GM18499 (cell line): ENCODE measurements at regions not wholly inside any gene's neighbourhood (a gene's known extent, or its start where the extent isn't known, plus 50 kb on each side); places are given as distances from the start of the nearest gene placed in this dataset.

ENCODE experiments used
- ATAC-seq: cut with Tn5 transposase; IDR thresholded peaks from one replicate; pipeline ENCODE4 v1.9.1; 2021; ENCODE audit warnings: moderate number of reproducible peaks; ENCODE audit not compliant: insufficient read depth, unreplicated experiment

DNA sequence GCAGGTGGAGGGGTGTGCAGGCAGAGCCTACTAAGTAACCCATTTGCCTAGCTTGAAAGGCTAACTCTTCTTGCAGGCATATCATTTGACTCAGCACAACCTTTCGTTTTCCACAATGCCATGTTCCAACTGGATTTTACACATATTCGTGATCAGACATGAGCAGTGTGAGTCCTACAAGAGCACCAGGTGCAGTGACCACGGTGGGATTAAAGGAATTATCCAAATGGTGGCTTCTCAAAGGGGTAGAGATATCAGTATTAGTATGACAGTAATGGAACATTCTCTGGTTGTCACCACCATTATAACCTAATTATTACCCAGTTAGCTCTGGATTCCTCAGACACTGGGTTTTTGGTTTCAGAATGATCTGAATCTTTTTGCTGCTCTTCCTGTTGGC is 323.5 kb downstream of the LMO4 start:
- ATAC-seq, result no peak

DNA sequence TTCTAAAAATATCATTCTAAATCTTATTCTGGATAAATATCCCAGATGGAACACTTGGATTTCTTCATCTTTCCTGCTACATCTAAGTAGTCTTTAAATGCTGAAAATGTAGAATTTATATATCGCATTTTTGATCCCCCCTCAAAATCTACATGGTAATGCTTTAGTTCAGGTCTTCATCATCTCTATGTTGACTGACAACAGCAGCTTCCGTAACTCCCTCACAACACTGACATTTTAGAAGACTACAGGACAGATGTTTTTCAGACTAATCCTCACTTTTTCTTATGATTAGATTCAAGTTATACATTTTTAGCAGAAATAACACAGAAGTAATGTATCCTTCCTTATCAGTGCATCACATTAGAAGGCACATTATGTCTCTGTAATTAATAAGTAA is 336.5 kb downstream of the LMO4 start:
- ATAC-seq, result no peak

DNA sequence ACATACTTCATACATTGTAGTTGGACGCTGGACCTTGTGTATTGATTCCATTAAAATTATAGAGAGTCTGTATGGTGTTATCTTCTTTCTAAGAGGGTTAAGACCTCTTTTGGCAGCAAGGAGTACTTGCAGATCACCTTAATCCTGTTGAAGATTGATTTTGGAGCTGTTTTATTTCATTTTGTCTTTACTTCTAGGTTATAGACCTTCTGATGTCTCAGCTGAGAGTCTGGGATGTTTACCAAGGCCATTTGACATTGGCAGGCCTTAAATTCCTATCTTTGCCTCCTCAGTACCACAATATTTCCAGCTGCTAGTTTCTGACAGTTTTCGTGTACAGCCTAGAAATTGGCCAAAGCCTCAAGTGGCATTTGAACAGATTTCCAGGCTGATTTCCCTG is 338.0 kb downstream of the LMO4 start:
- ATAC-seq, result no peak

DNA sequence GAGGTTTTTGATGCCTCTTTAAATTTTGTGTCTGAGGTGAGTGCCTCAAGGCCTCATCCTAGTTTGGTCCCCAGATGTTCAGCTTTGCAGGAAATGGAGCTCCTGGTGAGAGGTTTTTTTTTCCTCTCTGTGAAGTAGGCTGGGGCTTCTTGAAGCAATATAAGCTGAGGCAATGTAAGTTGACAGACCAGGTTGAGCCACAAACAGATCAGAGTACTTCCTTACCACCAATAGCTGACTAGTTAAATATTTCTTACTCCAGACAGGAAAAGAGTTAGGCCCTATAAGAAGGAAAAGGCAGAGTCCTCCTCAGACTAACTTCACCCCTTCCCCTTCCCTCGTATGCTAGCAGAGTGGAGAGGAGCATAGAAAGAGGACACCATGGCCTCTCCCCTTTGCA is 341.0 kb downstream of the LMO4 start:
- no peak for ATAC-seq

DNA sequence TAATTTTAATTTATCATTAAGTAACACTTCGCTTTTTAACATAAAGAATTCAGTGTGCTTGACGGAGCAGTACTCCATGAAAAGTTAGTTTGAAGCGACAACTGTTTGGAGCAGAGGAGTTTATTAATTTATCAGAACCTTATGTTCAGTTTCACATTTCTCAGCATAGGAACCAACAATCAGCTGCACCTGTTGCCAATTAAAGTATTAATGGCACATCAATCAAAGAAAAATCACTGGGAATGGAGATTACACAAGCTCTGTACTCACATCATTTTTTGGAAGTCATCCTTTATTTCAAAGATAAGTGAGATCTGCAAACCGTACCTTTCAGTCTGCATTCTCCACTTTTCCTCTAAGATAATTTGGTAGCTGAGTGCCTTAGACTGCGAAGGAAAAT is 344.6 kb downstream of the LMO4 start:
- ATAC-seq, result no peak

DNA sequence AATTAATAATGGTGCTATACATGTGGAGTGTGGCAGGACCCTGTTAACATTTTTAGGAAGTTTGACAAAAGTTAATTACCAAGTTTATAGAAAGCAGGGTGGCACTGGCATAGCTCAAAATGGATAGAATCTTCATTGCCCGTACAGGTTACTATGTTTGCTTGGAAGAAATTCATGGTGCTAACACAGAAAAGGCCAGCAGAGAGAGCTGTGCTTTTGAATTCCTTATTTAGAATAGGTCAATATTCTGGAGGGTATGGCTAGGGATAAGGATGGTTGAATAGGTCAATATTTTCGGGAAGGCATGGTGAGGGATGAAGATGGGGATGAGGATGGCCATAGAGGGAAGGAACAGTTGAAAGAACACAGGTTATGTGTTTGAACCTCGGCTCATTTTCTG is 345.1 kb downstream of the LMO4 start:
- no peak for ATAC-seq

DNA sequence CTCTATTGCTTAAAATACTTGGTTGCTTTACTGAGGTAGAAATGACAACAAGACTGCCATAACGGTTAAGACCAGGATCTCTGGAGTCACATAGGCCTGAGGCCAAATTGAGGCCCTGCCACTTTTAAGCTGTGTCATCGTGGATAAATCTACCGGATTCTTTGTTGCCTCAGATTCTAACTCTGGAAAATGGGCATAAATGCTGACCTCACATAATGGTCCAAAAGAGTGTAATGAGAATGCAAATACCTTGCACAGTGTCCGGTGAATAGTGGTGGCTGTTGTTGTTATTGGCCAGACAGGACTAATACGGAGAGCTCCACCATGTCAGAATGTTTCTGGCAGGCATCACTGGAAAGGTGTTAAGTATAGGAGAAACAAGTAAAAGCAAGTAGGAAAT is 346.1 kb downstream of the LMO4 start:
- ATAC-seq, result no peak

DNA sequence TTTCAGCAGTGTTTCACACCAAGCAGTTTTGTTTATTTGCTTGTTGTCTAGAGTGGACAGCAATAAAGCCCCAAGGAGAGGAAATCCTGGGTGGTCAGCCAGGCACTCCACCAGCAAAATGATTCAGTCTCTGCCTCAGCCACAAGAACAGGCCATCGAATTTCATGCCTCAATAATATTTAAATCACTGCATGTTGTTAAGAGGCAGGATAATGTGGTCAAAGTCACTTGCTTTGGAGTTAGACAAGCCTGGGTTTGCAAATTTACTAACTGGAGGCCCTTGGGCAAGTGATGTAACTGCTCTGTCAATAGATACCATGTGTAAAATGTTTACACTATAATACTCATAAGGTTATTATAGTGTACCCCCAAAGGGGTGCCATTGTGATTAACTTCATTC is 349.6 kb downstream of the LMO4 start:
- ATAC-seq, result no peak

DNA sequence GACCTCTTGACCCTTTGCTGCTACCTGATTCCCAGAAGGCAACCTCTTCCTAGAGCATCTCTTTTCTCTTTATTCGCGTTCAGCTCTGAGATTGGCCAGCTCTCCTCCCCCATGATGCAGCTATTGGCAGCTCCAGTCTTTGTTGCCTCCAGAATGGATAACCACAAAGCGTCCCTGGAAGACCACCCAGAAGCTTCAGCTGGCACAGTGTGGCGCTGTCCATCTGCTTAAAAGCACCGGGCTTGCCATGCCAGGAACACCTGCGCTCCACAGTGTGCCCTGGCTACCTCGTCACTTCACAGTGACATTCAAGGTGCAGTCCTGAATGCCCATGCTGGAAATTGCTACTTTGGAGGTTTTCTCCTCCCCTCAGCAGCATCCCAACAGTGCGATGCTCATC is 353.9 kb downstream of the LMO4 start:
- no peak for ATAC-seq

DNA sequence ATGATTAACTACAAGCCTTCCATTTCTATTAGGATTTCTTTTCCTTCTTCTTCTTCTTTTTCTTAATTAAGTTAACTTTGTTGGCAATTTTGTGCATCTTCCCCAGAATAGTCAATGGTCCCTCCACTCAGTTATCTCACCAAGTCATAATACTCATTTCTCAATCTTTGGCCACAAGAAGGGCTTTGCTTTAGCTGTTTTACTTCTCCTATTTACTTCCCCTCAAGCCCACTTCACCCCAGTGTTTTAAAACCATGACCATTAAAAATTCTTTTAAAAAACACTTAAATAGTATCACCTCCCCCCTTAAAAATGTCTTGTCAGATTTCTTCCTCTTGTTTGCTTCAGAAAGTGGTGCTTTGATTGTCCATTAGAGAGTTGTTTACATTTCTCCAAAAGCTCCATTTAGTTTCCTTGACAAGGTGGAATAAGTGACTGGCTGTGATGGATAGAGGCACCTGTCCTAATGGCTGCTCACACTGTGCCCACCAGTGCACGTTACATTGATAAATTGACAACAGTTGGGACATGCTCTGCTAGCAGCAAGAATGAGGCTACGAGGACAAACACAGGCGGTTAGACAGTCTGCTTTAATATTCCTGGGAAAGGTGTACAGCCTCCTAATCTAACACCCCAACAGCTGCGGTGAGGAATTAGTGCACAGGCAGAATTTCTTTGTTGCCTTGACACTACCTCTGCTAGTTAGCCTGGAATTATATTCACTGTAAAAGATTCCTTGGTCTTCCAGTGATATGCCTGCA is 354.7 kb downstream of the LMO4 start:
- no peak for ATAC-seq

DNA sequence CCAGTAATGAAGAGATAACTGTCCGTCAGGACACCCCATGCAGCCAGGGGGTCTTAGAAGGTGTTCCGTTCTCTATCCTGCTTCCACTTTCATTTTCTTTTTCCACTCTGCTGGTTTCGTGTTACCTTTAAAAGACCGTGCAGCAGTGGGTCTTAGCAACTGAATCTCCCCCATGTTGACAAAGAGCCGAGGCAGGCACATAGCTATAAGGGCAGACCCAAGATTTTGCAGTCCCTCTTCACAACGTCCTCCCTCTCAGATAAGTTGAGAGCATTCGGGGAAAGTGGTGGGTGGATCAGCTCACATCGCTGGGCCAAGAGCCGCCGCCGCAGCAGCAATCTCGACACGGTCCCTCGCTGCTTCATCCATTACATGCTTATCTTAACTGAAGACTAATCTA is 355.5 kb downstream of the LMO4 start:
- ATAC-seq, result no peak

DNA sequence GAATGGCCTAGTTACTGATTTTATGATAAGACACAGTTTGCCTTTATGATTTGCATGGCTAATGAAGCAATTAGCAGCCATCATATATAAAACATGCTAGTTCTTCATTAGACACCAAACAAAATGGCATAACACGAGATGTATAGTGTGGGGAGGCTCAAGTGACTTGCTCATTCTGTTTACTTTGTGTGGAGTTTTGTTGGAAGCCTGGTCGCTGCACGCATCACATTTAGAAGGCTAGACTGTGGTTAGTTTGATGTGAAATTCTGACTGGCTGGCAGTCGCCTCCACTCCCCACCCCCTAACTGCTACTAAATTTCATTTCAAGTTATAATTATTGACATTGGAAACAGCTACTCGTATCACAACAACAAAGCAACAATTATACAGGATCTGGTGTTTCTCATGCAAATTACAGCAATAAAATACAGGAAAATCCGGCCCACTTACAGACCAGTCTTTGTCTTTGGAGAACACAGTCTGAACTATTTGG is 356.1 kb downstream of the LMO4 start:
- ATAC-seq, result no peak

DNA sequence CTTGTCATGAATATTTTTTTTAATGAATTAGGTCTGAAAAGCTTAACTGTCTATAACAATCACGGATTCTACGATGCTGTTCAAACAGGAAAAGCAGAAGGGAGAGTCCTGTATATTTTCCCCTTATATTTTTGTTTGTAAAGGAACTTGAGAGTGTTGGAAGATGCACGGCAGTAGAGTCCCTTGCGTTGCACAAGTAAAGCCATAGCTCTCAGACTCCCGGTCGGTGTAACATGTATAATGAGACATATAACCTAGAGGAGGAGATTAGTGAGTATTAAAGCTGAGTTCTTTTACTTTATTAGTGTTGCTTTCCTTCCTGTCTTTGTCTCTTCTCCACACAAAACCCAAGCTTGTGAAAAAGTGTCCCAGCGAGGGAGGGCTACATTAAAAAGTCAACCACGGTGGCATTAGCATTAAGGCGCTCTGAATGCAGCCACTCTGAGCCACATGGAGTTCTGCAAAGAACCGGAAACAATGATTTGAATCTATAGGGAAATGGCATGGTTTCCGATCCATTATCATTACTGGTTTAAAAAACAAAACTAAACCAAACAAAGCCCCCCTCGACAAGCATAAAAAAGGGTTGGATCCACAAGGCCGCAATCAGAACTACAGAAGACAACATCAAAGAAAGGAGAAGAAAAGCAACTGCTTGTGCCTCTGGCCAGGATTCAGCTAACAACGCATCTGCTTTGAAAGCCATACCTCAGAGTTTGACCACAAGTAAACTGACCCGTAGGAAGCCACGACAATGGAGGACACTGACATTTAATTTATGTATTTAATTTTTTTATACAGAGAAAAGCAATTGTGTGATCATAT is 356.8 kb downstream of the LMO4 start:
- ATAC-seq, result no peak

DNA sequence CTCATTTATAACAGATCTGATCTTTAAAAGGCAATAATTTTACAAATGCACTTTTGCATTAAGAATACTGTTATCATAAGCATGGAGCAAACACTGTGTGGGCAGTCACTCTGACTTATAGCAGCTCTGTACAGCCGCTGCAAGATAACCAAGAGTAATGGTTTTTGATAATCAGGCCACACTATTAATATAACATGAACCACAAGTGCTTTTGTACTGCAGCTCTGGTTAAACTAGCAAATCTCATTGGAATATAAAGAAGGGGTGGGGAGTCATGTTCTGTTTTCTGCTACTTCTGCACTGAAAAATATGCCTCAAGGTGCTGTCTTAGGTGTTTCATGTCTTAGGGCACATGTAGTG is 357.4 kb downstream of the LMO4 start:
- ATAC-seq, result no peak

DNA sequence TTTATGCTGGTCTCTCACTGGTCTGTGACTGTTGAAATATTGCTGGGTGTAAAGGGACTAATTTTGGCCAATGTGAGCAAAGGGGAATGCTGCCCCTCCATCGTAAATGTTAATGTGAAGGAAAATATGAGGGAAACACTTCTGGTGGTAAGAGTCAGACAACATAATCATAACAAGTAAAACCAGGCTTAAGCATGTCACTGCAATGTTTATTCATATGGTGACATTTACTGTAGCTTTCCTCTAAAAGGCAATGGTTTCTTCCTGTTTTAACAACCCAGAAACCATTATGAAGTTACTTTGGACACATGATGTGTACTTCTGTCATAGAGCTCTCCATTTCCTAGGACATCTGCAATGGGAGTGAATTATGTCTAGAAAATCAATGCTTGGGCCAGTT is 358.0 kb downstream of the LMO4 start:
- ATAC-seq, result no peak

DNA sequence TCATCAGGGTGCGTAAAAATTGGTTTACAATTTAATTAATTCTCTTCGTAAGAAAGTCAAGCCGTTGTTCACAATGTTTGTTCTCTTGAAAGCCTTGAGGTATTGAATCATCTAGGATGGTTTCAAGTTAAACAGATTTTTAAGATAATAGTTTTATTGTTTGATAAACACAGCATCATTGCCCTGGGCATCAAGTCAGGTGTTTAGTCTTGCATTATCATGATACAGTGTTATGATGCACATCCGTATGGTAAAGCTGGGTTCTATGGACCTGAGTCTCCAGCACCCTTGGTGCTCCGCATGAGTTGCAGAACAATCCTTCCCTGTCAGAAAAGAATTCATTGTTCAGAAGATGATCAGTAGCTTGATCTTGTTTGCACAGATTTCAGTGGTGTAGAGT is 359.5 kb downstream of the LMO4 start:
- no peak for ATAC-seq

DNA sequence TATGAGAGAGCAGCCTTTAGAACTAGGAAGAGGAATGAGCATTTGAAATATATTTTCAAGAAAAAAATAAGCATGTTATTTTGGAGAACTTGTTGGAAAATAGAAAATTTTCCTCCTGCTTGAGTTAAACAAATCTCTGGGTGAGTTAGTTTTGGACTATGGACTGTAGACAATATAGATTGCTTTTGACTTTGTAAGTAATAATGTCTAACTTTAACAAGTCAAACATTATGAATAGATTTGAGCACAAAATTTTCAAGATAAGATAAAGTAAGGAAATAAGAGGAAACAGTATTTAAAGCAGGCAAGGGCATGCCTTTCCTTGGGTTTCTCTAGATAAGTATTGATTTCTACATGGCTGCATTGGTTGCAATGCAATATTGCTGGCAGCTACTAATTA is 360.8 kb downstream of the LMO4 start:
- ATAC-seq, result no peak

DNA sequence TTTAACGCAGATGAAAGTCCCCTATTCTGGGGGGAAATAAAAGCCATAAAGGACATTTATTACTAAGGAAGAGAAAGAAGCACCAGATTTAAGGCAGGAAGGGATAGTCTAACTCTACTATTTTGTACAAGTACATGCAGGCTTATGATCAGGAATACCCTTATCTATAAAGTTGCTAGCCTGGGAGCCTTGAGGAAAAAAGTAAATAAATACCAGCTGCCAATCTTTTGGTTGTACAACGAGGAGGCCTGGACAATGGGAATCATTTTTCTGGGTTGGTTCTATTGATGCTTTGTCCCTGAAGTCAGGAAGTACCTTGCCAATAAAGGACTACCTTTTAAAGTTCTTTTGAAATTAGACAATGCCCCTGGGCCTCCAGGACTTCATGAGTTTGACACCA is 367.8 kb downstream of the LMO4 start:
- ATAC-seq, result no peak

DNA sequence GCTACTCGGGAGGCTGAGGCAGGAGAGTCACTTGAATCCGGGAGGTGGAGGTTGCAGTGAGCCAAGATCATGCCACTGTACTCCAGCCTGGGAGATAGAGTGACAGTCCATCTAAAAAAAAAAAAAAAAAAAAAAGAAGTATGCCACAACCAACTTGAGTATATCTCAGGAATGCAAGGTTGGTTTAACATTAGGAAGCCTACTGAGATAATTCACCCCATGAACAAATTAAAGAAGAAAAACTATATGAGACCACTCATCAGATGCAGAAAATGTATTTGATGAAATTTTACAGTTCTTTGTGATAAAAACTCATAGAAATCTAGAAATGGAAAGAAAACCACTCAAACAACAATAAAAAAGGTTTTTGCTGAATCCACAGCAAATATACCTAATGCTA is 373.8 kb downstream of the LMO4 start:
- ATAC-seq, result no peak

DNA sequence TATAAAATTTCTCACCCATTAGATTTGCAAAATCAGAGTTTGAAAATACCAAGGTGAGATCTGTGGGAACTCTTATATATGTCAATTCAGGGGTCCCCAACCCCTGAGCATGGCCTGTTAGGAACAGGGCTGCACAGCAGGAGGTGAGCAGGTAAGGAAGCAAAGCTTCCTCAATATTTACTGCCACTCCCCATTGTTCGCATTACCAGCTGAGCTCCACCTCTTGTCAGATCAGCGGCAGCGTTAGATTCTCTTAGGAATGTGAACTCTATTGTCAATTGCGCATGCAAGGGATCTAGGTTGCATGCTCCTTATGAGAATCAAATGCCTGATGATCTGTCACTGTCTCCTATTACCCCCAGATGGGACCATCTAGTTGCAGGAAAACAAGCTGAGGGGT is 376.6 kb downstream of the LMO4 start:
- no peak for ATAC-seq

DNA sequence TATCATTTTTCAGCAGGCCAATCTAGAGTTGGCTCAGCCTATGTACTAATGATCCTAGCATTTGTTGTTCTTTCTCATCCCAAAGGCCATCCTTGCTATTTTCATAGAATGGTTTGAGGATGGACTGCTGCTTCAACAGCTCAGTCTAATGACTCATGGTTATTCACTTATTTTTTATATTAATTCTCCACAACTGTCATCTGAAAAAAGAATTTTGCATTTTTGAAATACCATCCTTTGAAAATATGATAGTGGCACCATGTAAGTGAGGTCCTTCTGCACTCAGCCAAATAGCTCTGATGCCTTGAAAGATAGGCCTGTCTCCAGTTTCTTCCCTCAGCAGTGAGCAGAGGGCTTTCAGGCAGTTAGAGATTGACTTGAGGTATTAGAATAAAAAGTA is 377.5 kb downstream of the LMO4 start:
- ATAC-seq, result no peak

DNA sequence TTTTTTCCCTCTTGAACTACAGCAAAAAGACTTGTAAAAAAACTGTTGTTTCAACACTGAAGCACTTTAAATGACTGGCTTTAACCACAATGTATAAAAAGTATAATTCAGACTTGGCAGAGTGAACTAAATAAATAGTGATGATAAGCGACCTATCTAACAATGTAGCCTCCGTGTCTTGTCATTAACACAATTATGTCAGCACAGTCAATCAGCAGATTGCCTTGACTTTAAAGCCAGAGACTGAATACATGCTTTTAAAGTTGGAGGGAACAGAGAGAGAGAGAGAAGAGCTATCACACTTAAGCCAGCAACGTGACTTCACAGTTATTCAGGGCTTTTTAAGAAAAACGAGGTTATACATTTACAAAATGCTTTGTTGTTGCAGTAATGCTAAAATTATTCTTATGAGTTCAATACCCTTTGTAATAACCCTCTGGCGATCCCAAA is 378.1 kb downstream of the LMO4 start:
- ATAC-seq, result no peak
